Astrocyte of the hippocampus (primary cell): ENCODE measurements at regions not wholly inside any gene's neighbourhood (a gene's known extent, or its start where the extent isn't known, plus 50 kb on each side); places are given as distances from the start of the nearest gene placed in this dataset.
A peak's percentile ranks its signal among the peaks of the same experiment; 100 is the strongest.

Experiments
- DNase-seq: peaks from one replicate; pipeline ENCODE4 v3.0.0; 2011; ENCODE audit warnings: low read depth, low spot score

DNA sequence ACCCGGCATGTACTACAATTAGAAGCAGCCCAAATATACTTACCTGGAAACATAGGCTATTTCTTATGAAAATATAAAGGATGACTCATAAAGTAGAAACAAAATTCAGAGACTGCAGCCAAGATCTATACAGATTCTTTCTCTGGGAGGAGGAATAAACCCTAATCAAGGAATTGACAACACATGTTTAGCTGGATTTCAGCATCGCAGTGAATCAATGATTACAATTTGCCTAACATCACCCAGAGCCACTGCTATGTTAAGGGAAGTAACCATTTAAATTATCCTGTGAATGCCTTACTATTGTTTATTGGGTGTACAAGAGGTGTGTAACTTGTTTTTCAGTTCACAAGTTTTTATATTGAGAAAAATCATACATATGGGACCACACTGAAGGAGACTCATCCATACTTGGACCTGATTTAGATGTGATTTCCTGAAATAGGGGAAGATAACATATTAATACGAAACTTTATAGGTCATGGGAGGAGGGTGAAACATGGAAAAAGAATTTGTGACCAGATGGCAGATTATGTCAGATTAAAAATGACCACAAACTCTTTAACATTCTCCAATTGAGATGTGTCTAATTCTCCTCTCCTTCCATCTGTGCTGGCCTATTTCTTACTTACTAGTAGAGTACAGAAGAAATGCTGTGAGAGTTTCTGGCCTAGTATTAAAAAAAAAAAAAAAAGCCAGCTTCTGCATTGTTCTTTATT, 1168.4 kb downstream of the SLITRK1 start:
- DNase-seq, result peak; percentile 2

DNA sequence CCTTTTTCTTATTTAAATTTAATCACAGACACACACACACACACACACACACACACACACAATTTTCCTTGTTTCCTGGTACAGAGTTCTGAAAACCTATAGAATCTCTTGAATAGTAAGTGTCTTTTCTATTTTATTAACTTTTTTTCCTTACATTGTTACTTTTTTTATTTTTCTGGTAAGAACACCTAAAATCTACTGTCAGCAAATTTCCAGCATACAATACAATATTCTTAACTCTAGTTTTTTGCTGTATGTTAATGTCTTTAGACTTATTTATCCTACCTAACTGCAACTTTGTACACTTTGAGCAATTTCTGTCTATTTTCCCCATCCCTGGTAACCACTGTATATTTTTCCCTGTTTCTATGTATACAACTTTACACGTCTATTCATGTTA, 1179.8 kb downstream of the SLITRK1 start:
- no peak for DNase-seq

- DNase-seq, result no peak
Measured at GRCh38 chr13:82701020-82701419, 1181.3 kb downstream of the SLITRK1 start.

DNA sequence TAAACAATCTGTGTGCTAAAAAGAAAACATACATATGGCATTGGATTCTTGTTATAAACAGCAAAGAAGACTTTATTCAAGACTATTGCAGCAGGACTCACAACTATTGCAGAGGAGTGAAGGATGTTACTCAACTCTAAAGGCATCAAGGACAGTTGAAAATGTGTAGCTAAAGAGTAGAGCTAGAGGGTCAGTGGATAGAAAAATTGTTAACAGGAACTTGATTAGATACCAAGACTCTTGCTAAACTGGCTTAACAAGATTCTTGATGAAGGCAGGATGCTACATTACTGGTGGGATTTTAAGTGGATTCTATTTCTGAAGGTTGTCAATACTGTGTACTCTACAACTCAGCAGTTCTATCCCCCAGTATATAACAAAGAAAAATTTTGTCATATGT, 1183.3 kb downstream of the SLITRK1 start:
- DNase-seq, result no peak

DNA sequence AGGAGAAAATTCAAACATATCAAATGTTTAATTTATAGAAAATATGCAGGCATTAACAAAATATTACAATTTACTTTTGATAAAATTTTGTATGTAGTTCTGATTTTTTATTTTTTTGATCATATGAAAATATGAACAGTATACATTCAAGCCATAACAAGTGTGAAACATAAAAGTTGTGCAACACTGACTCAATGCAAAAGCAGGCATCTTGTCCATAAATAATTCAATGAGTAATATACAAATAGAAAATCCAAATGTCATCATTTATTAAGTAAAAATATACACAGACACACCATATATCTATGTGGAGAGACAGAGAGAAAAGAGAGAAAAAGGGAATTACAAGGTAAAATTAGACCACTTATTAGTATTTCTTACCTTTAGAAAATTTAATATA, 1183.9 kb downstream of the SLITRK1 start:
- no peak for DNase-seq

GRCh38 chr13:82693607-82694006, 1188.7 kb downstream of the SLITRK1 start:
- no peak for DNase-seq

GRCh38 chr13:82688400-82688994, 1193.8 kb downstream of the SLITRK1 start:
- peak; percentile 1 for DNase-seq

GRCh38 chr13:82687884-82688283, 1194.4 kb downstream of the SLITRK1 start:
- no peak for DNase-seq

GRCh38 chr13:82681535-82681934, 1200.7 kb downstream of the SLITRK1 start:
- DNase-seq, result no peak

- no peak for DNase-seq
Measured at GRCh38 chr13:82678052-82678451, 1204.2 kb downstream of the SLITRK1 start.

DNA sequence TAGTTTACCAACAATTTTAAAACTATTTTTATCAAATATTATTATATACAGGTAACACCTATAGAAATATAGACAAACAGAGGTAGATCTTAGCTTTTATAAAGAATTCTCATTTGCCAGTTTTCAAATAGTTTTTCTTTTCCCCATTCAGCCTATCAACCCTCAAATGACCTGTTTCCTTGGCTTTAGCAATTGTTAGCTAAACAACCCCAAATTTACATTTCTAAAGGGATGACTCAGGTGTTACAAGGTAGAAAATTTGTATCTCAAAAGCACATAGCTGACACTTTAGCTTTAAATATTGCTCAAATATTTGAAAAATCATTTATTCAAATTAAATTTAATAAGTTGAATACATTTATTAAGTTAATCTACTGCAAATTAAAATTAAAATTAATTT, 1207.2 kb downstream of the SLITRK1 start:
- DNase-seq, result no peak

DNA sequence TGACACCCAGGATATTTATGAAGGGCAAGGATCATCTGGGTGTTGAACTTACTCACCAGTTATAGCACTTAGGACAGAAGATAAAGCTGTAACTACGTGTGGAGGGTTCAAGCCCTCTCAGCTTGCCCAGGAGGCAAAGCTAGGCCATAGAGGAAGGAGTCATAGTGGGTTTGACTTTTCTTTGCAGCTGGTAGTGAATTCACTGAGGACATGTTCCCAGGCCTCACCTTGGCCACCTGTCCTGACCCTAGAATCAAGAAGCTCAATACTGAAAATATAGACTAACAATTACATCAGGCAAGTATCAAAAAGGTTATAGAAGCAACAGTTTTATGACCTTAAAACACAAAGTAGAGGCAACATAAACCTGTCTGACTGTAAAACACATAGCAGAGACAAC, 1207.7 kb downstream of the SLITRK1 start:
- DNase-seq, result no peak

DNA sequence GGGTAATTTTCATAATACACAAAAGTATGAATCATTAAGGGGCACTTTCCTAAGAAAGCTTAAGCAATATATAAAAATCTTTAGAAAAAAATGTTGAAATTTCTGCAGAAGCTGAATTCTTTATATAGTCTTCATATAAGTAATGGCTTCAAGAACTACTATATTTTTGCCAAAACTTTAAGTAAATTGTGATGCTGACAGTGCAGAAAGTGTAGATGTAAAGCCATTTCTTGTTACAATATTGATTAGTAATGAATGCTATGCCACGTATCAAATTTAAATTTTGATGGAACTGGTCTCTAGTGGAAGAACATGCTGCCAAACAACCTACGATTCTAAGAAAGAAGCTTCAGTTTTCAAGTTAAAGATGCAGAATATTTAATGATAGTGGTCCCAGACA, 1210.0 kb downstream of the SLITRK1 start:
- no peak for DNase-seq

- no peak for DNase-seq
Measured at GRCh38 chr13:82664183-82664582, 1218.1 kb downstream of the SLITRK1 start.

DNA sequence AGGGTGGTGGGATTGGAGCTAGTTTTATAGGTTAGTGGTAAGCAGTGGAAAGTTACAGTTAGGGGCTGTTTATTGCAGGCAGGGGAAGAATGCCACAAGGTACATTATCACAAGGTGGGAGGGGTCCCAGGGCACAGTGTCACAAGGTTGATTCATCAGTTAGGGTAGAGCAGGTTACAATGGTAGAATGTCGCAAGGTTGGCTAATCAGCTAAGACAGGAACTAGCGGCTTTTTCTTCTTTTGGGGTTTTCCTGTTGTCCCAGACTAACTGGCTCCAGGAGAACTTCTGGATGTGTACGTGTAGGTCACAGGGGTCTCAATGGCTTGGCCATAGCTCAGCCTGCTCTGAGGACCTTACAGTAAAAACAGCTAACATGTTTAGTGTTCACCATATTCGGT, 1221.1 kb downstream of the SLITRK1 start:
- DNase-seq, result no peak

DNA sequence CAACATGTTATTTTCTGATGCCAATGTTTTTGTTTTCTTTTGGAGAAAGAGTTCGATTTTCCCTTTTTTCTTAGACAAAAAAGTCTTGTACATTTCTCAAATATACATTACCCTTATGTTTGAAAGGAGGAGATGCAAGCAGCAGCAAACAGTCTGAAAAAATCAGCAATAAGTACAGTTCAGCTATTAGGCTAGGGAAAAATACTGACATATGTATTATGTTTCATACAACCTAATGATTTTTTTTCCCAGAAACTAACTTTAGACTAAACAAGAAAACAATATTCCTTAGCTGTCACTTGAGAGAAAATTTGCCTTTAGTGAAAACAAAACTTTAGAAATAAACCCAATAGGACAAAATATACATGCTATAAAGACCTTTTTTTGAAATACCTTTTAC, 1223.5 kb downstream of the SLITRK1 start:
- DNase-seq, result no peak

- no peak for DNase-seq
Measured at GRCh38 chr13:82657471-82657870, 1224.8 kb downstream of the SLITRK1 start.

GRCh38 chr13:82654861-82655855, 1227.1 kb downstream of the SLITRK1 start:
- DNase-seq, result peak; percentile 4

GRCh38 chr13:82654143-82654542, 1228.1 kb downstream of the SLITRK1 start:
- DNase-seq, result no peak

GRCh38 chr13:82647540-82647939, 1234.7 kb downstream of the SLITRK1 start:
- DNase-seq, result no peak

GRCh38 chr13:82636119-82636518, 1246.2 kb downstream of the SLITRK1 start:
- DNase-seq, result no peak

DNA sequence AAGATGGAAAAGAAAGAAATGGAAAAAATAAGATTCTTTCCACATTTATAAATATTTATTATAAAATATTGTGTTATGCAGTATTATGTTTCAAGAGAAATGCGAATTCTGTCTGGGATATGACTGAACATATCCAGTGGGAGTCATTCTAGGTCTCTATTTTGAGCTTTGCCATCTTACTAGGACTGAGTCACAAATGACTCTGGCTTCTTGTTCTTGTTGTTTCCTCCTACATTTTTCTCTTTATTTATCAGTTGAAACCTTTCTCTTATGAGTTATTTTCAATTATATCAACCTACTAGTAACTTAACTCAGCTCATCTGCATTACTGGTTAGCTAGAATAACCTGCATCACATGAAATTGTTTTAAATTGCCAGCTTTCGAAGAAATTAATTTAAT, 1247.3 kb downstream of the SLITRK1 start:
- no peak for DNase-seq
